Thoracic aorta (tissue), 2 donors: ENCODE measurements at regions not wholly inside any gene's neighbourhood (a gene's known extent, or its start where the extent isn't known, plus 50 kb on each side); places are given as distances from the start of the nearest gene placed in this dataset.

ENCODE experiments used
- ATAC-seq: fragments of 150-250 bp; one replicate; pipeline ENCODE4 v1.8.0; 2017; ENCODE audit warnings: low read depth; ENCODE audit not compliant: insufficient number of reproducible peaks, low FRiP score
- DNase-seq: peaks from one replicate; pipeline ENCODE4 v3.0.0-alpha.2; 2020; ENCODE audit warnings: low spot score
- H3K27ac ChIP-seq, 2 donors: fragments of 200-600 bp; sonication (generic); 1 replicate in 1 of 2; 2 replicates in 1 of 2; pipeline ENCODE4 v1.5.1; 2016; ENCODE audit warnings: mild to moderate bottlenecking in 2 of 2, moderate library complexity in 2 of 2
- H3K27me3 ChIP-seq: fragments of 200-600 bp; sonication (generic); replicated peaks from 2 replicates; pipeline ENCODE4 v1.6.0; 2016; ENCODE audit warnings: mild to moderate bottlenecking; ENCODE audit not compliant: insufficient read depth
- H3K36me3 ChIP-seq: fragments of 200-600 bp; sonication (generic); one replicate; pipeline ENCODE4 v1.5.1; 2016
- H3K4me1 ChIP-seq, 2 donors: fragments of 200-600 bp; sonication (generic); 1 replicate in 1 of 2; 2 replicates in 1 of 2; pipeline versions ENCODE4 v1.5.1 to v1.6.0; 2016; ENCODE audit warnings: low read depth in 2 of 2, mild to moderate bottlenecking in 1 of 2; ENCODE audit not compliant: control insufficient read depth in 1 of 2
- H3K4me3 ChIP-seq: fragments of 200-600 bp; sonication (generic); 2 replicates; pipeline ENCODE4 v1.5.1; 2016; ENCODE audit warnings: mild to moderate bottlenecking
- H3K9me3 ChIP-seq: fragments of 200-600 bp; sonication (generic); 2 replicates; pipeline ENCODE4 v1.5.1; 2016
- TF ChIP-seq, protein P1 (sequence below): fragments of 200-600 bp; sonication (generic); IDR thresholded peaks from one replicate; pipeline ENCODE4 v1.5.1; 2019; ENCODE audit warnings: antibody characterized with exemption

DNA sequence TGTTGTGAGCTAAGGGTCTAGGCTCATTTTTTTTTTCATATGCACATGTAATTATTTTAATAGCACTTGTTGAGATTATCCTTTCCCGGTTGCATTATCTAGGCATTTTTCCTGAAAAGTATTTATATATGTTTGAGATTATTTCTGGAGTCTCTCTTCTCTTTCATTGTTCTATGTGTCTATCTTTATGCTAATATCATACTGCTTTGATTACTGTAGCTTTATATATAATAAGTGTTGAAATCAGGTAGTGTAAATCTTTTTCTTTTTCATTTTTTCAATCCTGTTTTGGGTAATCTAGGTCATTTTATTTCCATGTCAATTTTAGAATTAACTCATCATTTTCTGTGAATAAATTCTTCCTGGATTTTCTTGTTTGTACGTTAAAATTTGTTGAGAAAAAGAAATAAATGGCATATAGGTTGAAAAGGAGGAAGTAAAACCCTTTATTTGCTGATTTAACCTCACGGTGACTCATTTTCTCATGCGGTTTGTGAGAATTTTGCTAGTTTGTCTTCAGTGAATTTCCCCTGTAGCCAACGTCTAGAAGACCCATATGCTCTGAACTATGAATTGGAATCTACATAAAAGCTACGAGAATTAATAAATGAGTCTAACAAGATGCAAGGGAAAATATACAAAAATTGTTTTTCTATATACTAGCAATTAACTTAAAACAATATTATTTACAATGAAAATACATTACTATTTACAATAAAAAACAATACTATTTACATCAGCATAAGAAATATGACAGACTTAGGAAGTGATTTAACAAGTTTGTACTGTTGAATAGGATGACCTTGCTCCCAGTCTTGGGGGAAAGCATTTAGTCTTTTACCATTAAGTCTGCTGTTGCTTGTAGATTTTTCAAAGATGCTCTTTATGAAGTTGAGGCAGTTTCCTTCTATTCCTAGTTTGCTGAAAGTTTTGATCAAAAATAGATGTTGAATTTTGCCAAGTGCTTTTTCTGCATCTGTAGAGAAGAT is 105.0 kb downstream of the SNAPC1 start:
- Histone ChIP-seq H3K36me3 (no peaks in the 10 kb centered on the region), H3K4me3 (no peak overlapping the region), H3K27me3 (no peaks in the 10 kb centered on the region), H3K9me3 (peaks cover 3% of the 10 kb centered on the region), H3K4me1 (no peaks in the 10 kb centered on the region), H3K27ac (no peak overlapping the region)
- TF ChIP-seq, protein P1, sequence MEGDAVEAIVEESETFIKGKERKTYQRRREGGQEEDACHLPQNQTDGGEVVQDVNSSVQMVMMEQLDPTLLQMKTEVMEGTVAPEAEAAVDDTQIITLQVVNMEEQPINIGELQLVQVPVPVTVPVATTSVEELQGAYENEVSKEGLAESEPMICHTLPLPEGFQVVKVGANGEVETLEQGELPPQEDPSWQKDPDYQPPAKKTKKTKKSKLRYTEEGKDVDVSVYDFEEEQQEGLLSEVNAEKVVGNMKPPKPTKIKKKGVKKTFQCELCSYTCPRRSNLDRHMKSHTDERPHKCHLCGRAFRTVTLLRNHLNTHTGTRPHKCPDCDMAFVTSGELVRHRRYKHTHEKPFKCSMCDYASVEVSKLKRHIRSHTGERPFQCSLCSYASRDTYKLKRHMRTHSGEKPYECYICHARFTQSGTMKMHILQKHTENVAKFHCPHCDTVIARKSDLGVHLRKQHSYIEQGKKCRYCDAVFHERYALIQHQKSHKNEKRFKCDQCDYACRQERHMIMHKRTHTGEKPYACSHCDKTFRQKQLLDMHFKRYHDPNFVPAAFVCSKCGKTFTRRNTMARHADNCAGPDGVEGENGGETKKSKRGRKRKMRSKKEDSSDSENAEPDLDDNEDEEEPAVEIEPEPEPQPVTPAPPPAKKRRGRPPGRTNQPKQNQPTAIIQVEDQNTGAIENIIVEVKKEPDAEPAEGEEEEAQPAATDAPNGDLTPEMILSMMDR = no peak
- DNase-seq = no peak
- ATAC-seq = no peak

DNA sequence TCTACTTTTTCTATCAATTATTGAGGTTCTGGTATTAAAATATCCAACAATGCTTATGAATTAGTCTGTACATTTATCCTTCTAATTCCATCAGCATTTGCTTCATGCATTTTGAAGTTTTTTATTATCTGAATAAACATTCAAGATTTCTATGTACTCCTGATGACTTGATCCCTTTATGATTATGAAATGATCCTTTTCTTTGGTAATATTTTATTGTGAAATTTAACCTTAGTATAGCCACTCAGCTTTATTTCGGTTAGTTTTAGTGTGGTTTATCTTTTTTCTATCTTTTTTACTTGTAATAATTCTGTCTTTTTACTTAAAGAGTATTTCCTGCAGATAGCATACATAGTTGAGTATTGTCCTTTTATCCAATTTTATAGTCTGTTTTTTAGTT is 106.6 kb downstream of the SNAPC1 start:
- H3K36me3 ChIP-seq = no peaks in the 10 kb centered on the region
- no peak for DNase-seq
- H3K9me3 ChIP-seq = peaks cover 3% of the 10 kb centered on the region
- no peaks in the 10 kb centered on the region for H3K4me1 ChIP-seq
- H3K4me3 ChIP-seq = no peak overlapping the region
- no peaks in the 10 kb centered on the region for H3K27me3 ChIP-seq
- no peak for ATAC-seq
- H3K27ac ChIP-seq = no peak overlapping the region
- TF ChIP-seq, protein P1 = no peak

- Histone ChIP-seq H3K4me1 (no peaks in the 10 kb centered on the region), H3K27me3 (no peaks in the 10 kb centered on the region), H3K9me3 (peaks cover 3% of the 10 kb centered on the region), H3K27ac (no peak overlapping the region), H3K36me3 (no peaks in the 10 kb centered on the region), H3K4me3 (no peak overlapping the region)
- DNase-seq (no peak), ATAC-seq (no peak)
- TF ChIP-seq, protein P1 = no peak
Observed at GRCh38 chr14:61870163-61870562, 107.9 kb downstream of the SNAPC1 start.

GRCh38 chr14:61872452-61872851 is 110.2 kb downstream of the SNAPC1 start:
- Histone ChIP-seq H3K36me3 (no peaks in the 10 kb centered on the region), H3K4me1 (no peaks in the 10 kb centered on the region), H3K4me3 (no peak overlapping the region), H3K27me3 (no peaks in the 10 kb centered on the region), H3K9me3 (peaks cover 3% of the 10 kb centered on the region), H3K27ac (no peak overlapping the region)
- TF ChIP-seq, protein P1 = no peak
- ATAC-seq (no peak), DNase-seq (no peak)

DNA sequence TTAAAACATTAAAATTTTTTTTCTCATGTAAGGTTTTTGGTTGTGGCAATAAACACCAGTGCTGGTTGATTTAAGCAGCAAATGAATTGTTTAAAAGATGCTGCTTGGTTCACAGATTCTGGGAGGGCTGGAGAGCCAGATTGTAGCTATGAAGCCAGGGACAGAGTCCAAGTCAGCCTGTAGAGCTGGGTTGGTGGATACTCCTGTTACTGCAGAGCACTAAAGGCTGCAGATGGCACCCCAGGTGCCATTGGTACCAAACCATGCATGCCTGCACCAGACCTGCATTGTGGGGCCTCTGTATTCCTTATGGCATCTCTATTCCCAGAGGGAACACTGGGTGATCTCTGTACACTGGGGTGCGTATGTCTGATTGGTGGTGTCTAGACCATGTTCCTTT is 113.3 kb downstream of the SNAPC1 start:
- Histone ChIP-seq H3K4me1 (no peaks in the 10 kb centered on the region), H3K27ac (no peak overlapping the region), H3K27me3 (no peaks in the 10 kb centered on the region), H3K36me3 (no peaks in the 10 kb centered on the region), H3K9me3 (peaks cover 3% of the 10 kb centered on the region), H3K4me3 (no peak overlapping the region)
- ATAC-seq (no peak), DNase-seq (no peak)
- TF ChIP-seq, protein P1 = no peak
